AG04450 (cell line): ENCODE measurements at regions not wholly inside any gene's neighbourhood (a gene's known extent, or its start where the extent isn't known, plus 50 kb on each side); places are given as distances from the start of the nearest gene placed in this dataset.

Experiments used
- CTCF ChIA-PET: fragments of 300-600, 350-600 bp; formaldehyde crosslinking; extraction: SDS; loops from one replicate; lab custom pipeline; 2022; ENCODE audit warnings: antibody characterized with exemption, inconsistent platforms; lab: Charles Lee
- POLR2A ChIA-PET: fragments of 350-600 bp; formaldehyde crosslinking; extraction: SDS; loops from one replicate; lab custom pipeline; 2021; ENCODE audit warnings: antibody characterized with exemption, inconsistent platforms; lab: Yijun Ruan, JAX
- DNase-seq: peaks from one replicate; pipeline ENCODE4 v3.0.0-alpha.2; 2011; ENCODE audit warnings: low read depth, low spot score
- H3K27ac ChIP-seq: one replicate; pipeline ENCODE4 v1.5.1; 2012; ENCODE audit warnings: low read depth, low read length, control low read depth
- H3K27me3 ChIP-seq: one replicate; pipeline ENCODE4 v1.6.0; 2012; ENCODE audit warnings: low read length; ENCODE audit not compliant: control insufficient read depth, insufficient read depth
- H3K4me3 ChIP-seq: 2 replicates; pipeline ENCODE4 v1.5.1; 2011; ENCODE audit warnings: mild to moderate bottlenecking, low read depth, low read length, control low read depth
- H3K9me3 ChIP-seq: 2 replicates; pipeline ENCODE4 v1.5.1; 2012; ENCODE audit warnings: low read length; ENCODE audit not compliant: control insufficient read depth, insufficient read depth
- TF ChIP-seq, protein P1 (sequence below): IDR thresholded peaks from 2 replicates; pipeline ENCODE4 v1.5.1; 2011; ENCODE audit warnings: low read depth, low read length, control low read depth, inconsistent platforms

DNA sequence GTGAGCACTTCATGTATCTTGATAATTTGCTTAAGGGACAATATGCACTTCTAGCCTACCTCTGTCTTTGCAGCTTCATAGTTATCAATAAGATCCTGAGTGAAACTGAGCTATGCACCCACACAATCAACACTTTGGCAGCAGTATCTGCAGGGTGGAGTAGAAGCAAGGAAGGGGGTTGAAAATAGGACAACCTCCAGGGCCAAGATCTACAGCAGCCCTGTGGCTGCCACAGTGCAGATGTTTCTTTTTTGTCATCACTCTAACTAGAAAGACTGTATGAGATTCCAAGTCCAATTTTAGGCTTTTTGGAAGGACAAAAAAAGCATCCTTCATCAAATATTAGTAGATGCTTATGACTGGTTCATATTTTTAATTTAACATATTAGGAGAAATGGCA lies 336.1 kb upstream of the CITED2 start:
- no peak overlapping the region for H3K4me3 ChIP-seq
- TF ChIP-seq, protein P1, sequence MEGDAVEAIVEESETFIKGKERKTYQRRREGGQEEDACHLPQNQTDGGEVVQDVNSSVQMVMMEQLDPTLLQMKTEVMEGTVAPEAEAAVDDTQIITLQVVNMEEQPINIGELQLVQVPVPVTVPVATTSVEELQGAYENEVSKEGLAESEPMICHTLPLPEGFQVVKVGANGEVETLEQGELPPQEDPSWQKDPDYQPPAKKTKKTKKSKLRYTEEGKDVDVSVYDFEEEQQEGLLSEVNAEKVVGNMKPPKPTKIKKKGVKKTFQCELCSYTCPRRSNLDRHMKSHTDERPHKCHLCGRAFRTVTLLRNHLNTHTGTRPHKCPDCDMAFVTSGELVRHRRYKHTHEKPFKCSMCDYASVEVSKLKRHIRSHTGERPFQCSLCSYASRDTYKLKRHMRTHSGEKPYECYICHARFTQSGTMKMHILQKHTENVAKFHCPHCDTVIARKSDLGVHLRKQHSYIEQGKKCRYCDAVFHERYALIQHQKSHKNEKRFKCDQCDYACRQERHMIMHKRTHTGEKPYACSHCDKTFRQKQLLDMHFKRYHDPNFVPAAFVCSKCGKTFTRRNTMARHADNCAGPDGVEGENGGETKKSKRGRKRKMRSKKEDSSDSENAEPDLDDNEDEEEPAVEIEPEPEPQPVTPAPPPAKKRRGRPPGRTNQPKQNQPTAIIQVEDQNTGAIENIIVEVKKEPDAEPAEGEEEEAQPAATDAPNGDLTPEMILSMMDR, result no peak
- POLR2A ChIA-PET, result no interaction called here
- CTCF ChIA-PET, result interaction anchor here (1.1 kb wide), 1 partner anchor 22 kb away, joined by 3 read pairs; no protein-coding TSS in a partner anchor
- H3K9me3 ChIP-seq, result peaks cover 4% of the 10 kb centered on the region; the same call in 1 of the 2 replicates
- no peak overlapping the region for H3K27ac ChIP-seq
- DNase-seq, result no peak
- H3K27me3 ChIP-seq, result no peaks in the 10 kb centered on the region

DNA sequence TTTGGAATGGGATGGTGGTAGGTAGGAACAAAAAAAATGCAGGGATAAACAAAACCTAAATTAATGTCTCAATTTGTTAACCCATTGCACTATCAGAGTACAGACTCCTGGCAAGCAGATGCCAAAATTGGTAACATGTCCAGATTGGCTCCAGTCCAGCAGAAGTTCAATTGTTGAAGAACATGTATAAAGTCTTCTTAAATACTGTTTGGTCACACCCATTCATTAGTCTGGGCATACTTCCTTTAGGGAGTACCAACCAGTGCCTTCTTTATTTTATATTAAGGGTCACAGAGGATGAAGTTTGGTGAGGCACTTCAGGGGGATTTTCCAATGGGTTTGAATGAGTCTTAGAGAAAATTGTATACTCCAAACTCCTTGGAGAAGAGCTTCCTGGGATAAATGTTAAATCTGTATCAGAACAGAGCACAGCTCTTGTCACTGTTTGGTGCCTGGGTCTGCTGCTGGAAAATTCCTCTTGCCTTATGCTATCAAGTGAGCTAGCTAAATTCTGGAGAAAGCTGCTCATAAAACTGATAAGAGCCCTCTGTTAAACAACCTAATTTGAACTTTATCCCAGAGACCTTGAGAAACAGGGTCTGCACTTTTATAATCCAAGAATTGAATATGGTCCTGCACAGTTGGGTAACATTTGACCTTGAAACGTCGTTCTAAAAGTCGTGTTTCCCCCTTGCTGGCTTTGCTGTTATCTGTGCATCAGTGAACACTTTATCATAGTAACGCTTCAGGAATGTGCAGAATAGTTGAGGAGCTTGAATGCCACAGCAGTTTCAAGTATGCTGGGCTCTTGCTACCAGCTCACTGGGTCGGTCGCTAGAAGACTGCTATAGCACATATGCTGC lies 334.1 kb upstream of the CITED2 start:
- Histone ChIP-seq H3K4me3 (no peak overlapping the region), H3K9me3 (peaks cover 5% of the 10 kb centered on the region; the same call in 1 of the 2 replicates), H3K27ac (no peak overlapping the region), H3K27me3 (no peaks in the 10 kb centered on the region)
- TF ChIP-seq, protein P1, result no peak
- peak; percentile 50 for DNase-seq
- POLR2A ChIA-PET, result interaction anchor here (0.7 to 1.3 kb wide), 5 partner anchors 14 to 333 kb away, joined by 3 to 12 read pairs (median 5); partner anchors contain the start of gene CITED2
- CTCF ChIA-PET, result no interaction called here

DNA sequence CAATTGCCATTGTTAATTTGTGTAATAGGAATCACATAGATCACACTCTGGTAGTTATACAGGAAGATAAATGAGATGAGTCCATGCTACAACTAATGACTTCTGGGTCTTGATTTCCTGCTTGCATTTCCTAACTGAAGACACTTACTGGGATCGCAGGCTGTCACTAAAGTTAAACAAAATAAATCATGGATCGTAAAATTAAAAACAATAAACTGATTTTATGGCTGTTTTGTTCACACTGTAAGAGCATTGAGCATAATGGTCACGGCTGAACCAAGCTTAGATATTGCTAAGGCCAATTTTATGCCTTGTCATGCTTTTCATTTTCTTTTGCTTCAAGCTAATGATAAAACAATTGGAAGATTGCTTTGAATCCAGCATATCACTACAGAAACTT lies 332.5 kb upstream of the CITED2 start:
- CTCF ChIA-PET, result interaction anchor here (0.5 kb wide), 1 partner anchor 33 kb away, joined by 4 read pairs; no protein-coding TSS in a partner anchor
- Histone ChIP-seq H3K9me3 (peaks cover 5% of the 10 kb centered on the region; the same call in 1 of the 2 replicates), H3K27ac (no peak overlapping the region), H3K27me3 (no peaks in the 10 kb centered on the region), H3K4me3 (no peak overlapping the region)
- DNase-seq, result no peak
- TF ChIP-seq, protein P1, result no peak
- POLR2A ChIA-PET, result no interaction called here

DNA sequence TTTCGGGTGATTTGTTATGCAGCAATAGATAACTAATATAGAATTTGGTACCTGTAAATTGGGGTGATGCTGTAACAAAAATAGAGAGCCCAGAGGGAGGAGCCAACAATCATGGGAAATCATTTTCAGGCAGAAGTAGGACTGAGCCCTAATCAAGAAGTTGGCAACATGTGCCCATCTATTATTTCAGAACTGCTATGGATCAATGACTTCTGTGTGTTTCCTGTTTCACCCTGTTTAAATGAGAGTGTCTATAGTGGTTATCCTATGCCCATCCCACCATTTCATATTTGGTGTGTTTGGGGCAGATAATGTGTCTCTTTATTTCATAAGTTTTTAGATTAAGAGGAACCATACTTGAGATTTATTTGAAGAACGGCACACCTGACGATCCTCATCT lies 330.8 kb upstream of the CITED2 start:
- Histone ChIP-seq H3K27me3 (no peaks in the 10 kb centered on the region), H3K4me3 (no peak overlapping the region), H3K27ac (no peak overlapping the region), H3K9me3 (peaks cover 5% of the 10 kb centered on the region; the same call in 1 of the 2 replicates)
- TF ChIP-seq, protein P1, result no peak
- POLR2A ChIA-PET, result no interaction called here
- DNase-seq, result no peak
- CTCF ChIA-PET, result no interaction called here

DNA sequence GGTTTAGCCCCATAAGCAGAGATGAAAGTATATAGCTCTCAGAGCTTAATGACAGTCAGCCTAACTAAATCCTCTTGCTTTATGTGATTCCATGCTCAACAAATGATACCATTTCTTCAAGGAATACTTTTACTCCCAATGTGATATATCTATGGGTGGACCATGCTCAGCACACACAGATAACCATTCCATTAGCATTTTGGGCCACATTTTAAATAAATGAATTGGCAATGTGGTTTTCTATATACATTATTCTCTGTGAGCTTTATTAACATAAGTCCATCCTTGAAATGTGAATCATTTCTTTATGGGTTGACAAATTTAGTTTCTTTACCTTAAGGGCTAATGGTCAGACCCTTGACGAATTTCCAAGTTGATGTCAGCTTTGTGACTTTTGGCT lies 329.3 kb upstream of the CITED2 start:
- Histone ChIP-seq H3K4me3 (no peak overlapping the region), H3K9me3 (peaks cover 5% of the 10 kb centered on the region; the same call in 1 of the 2 replicates), H3K27me3 (no peaks in the 10 kb centered on the region), H3K27ac (no peak overlapping the region)
- TF ChIP-seq, protein P1, result no peak
- ChIA-PET CTCF (no interaction called here), POLR2A (no interaction called here)
- no peak for DNase-seq
